GM12875 (cell line): ENCODE measurements at regions not wholly inside any gene's neighbourhood (a gene's known extent, or its start where the extent isn't known, plus 50 kb on each side); places are given as distances from the start of the nearest gene placed in this dataset.

Source experiments
- H3K4me3 ChIP-seq: one replicate; pipeline ENCODE4 v1.5.1; 2011; ENCODE audit warnings: low read depth, low read length, control low read depth
- TF ChIP-seq, protein P1 (sequence below): IDR thresholded peaks from 2 replicates; pipeline ENCODE4 v1.5.1; 2011; ENCODE audit warnings: low read depth, mild to moderate bottlenecking, control low read depth, inconsistent platforms, low read length, moderate library complexity, borderline replicate concordance; ENCODE audit not compliant: insufficient read depth

DNA sequence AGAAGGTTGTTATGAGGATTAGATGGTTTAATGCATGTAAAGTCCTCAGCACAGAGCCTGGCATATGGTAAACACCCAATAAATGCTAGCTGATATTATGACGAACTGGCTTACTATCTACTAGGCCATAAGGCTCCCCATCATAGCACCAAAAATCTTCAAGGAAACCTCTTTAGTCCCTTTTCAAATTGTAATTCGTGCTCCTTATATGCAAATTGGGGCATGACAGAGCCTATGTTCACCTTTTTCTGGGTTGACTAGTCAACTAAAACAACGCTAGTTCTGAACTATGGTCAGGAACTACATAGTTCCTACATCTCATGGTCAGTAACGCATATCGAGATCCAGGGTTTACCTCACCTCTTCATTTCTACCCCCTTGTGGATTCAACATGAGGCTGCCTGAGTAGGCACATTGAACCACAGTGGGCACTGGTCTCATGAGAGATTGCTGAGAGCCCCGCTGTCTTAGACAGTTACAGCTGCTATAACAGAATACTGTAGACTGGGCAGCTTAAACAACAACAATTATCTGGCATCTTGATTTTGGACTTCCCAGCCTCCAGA, 97.2 kb upstream of the TNFAIP3 start:
- no peak overlapping the region for H3K4me3 ChIP-seq
- TF ChIP-seq, protein P1, sequence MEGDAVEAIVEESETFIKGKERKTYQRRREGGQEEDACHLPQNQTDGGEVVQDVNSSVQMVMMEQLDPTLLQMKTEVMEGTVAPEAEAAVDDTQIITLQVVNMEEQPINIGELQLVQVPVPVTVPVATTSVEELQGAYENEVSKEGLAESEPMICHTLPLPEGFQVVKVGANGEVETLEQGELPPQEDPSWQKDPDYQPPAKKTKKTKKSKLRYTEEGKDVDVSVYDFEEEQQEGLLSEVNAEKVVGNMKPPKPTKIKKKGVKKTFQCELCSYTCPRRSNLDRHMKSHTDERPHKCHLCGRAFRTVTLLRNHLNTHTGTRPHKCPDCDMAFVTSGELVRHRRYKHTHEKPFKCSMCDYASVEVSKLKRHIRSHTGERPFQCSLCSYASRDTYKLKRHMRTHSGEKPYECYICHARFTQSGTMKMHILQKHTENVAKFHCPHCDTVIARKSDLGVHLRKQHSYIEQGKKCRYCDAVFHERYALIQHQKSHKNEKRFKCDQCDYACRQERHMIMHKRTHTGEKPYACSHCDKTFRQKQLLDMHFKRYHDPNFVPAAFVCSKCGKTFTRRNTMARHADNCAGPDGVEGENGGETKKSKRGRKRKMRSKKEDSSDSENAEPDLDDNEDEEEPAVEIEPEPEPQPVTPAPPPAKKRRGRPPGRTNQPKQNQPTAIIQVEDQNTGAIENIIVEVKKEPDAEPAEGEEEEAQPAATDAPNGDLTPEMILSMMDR, result no peak

DNA sequence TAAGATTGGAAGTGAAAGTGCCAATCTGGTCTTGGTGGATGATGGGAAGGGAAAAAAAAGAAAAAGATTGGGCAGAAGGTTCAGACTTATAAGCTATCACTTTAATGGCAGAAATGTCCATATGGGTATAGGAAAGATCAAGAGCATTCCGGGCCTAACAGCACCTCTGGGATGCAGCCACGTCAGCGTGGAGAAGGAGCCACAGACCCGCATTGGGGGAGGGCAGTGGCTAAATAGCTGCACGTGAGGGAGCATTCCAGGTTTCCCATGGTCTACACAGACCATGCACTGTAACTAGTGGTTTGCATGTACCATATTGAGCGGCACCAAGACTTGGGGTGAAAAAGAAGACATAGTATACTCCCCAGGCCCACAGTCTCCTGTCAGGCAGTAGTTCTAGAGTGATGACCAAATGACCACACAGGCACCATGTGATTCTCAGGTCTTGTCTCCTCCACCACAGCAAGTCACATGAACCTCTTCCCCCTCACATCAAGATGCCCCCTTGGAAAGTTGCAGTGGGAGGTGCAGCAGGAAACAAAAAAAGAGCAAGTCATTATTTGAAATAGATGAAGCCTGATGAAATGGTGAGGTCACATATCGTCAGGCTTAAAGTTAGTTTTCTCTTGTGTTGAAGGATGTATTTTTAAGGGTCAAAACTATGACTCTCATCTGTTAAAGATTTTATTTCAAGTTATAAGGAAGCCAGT, 94.4 kb upstream of the TNFAIP3 start:
- TF ChIP-seq, protein P1, result no peak
- H3K4me3 ChIP-seq, result no peak overlapping the region

DNA sequence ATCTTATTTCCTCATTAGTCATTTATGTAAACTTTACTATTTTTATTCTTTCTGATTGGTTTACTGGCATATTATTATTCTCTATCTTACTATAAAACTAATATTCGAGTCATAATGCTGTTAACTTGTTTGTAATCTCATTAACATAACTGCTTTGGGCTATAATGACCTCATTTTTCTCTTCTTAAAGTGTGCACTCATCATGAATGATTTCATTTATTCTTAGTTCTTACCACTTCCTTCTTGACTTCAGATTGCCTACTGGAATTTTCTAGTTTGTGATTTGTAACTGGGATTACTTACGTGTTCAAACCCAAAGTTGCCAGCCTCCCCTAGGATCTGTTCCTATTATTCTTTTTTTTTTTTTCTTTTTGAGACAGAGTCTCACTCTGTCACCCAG, 91.8 kb upstream of the TNFAIP3 start:
- no peak overlapping the region for H3K4me3 ChIP-seq
- TF ChIP-seq, protein P1, result no peak

DNA sequence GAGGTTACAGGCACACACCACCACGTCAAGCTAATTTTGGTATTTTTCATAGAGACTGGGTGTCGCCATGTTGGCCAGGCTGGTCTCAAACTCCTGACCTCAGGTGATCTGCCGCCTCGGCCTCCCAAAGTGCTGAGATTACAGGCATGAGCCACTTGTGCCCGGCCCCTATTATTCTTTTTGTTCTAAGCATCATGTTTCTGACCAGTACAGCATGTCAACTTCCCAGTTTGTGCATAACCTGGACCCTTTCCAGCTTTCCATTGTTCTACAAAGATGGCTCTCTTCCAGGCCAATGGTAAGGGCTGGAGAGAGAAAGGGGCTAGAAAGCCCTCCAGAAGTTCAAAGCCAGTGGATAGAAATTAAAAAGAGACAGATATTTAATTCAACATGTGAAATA, 91.3 kb upstream of the TNFAIP3 start:
- no peak overlapping the region for H3K4me3 ChIP-seq
- TF ChIP-seq, protein P1, result no peak

DNA sequence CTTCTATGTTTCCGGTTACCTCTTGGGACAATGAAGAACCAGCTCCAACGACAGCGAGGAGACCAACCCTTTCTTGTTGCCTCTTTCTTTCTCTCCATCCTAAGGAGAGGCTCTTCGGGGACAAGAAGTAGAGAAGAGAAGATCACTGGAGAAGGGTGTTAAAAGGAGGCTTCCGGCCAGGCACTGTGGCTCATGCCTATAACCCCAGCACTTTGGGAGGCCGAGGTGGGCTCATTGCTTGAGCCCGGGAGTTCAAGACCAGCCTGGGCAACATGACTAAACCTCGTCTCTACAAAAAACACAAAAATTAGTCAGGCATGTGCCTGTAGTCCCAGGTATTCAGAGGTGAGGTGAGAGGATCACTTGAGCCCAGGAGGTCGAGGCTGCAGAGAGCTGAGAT, 90.8 kb upstream of the TNFAIP3 start:
- TF ChIP-seq, protein P1, result no peak
- no peak overlapping the region for H3K4me3 ChIP-seq

DNA sequence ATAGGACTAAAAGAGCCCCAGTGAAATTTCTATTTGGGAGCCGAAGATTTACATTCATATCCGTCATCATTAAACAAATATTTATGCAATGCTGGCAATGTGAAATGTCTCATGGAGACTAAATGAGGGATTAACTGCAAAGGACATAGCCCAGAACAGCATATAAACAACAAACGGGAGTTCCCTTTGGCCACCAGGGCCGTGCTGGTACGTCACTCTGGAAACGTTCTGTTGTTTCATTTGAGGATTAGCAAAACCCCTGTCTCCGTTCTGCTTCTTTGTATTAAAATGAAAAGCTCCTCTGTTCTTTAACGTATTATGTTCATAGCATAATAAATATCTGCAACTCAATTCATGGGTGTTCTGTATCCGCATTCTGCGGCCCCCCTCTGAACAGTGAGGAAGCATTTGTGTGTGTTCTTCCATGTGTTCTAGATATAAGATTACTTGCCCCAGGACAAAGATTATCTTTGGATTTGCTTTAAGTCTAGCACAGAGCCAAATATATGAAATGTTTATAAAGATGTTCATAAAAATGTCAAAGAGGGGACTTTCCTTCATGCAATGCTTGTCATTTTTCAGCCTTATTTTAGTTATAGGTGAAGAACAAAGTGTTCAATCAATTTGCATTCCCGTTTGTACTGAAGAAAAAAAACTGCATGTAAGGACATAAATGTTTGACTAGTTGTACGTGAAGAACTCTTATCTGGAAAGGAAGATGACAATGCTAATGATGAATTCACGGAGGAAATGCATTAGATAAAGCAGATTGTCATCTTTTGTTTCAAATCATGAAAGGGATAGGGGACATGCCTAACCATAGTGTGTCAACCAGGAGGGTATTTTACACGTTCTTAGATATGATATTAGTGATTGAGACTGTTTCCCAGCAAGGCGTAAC, 90.0 kb upstream of the TNFAIP3 start:
- H3K4me3 ChIP-seq, result no peak overlapping the region
- TF ChIP-seq, protein P1, result no peak
